ENCODE measurements at regions not wholly inside any gene's neighbourhood (a gene's known extent, or its start where the extent isn't known, plus 50 kb on each side); places are given as distances from the start of the nearest gene placed in this dataset.

DNA sequence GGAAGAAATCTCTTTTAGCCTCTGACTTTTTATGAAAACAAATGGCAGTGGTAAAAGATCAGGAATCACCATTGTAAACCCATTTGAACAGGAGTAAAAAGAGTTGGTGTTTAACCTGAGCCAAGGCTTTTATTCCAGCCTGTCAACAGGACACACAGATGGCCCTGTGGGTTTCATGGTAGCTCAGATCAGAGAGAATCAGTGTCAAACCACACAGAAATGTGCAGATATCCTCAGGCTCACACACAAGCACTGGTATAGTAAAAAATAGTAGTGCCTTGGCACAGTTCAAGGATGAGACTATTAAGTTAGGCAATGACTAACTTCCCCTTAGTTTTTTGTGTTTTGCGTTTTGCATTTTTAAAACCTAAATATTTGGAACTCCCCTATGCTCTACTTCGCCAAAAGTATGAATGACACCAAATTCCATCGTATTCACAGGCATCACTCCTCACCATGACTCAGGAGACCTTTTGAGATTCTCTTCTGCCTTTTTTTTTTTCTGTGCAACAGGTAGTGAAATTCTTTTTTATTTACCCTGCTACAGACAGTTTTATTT, 1200.0 kb downstream of the CDH11 start:
- no peak overlapping the region for H2AFZ ChIP-seq (ENCODE audit: low read length)

More for the DNA sequence above, 1200.0 kb downstream of the CDH11 start:
- Histone ChIP-seq H3K4me2 (ENCODE audit: insufficient read depth, insufficient read length, low read length) (no peak overlapping the region), H4K8ac (replicated peaks; ENCODE audit: insufficient read length, low read depth, low read length) (no peak overlapping the region), H3K9me3 (ENCODE audit: control insufficient read depth, low read depth, low read length) (no peaks in the 10 kb centered on the region), H3K4ac (ENCODE audit: low read depth, low read length) (no peak overlapping the region), H3K9ac (ENCODE audit: extremely low read depth, insufficient read length, low read length) (no peak overlapping the region), H2AK5ac (ENCODE audit: insufficient read length, low read length) (no peak overlapping the region), H4K20me1 (ENCODE audit: control insufficient read depth, insufficient read depth, insufficient read length) (no peaks in the 10 kb centered on the region), H2BK120ac (ENCODE audit: low read depth, low read length, poor library complexity, severe bottlenecking) (no peak overlapping the region), H2BK12ac (ENCODE audit: insufficient read length, low read depth, low read length) (no peak overlapping the region), H3K79me2 (ENCODE audit: insufficient read depth, low read length) (no peaks in the 10 kb centered on the region), H2BK20ac (ENCODE audit: low read depth, low read length, poor library complexity, severe bottlenecking) (no peak overlapping the region), H4K91ac (ENCODE audit: insufficient read length, low read depth, low read length) (no peak overlapping the region), H3K27ac (ENCODE audit: insufficient read length, low read depth, low read length) (no peak overlapping the region), H3K18ac (ENCODE audit: insufficient read length, low read depth, low read length) (no peak overlapping the region), H3K14ac (ENCODE audit: insufficient read depth, low read length) (no peak overlapping the region), H3K27me3 (ENCODE audit: insufficient read depth, low read length) (no peaks in the 10 kb centered on the region; the same call in 1 of the 2 replicates), H3K79me1 (ENCODE audit: insufficient read depth, low read depth, low read length, poor library complexity, severe bottlenecking) (no peaks in the 10 kb centered on the region), H3K23ac (ENCODE audit: insufficient read length, low read depth, low read length) (no peak overlapping the region), H3K4me1 (ENCODE audit: insufficient read depth, low read length) (no peaks in the 10 kb centered on the region; the same call in 1 of the 2 replicates), H3K23me2 (ENCODE audit: insufficient read length, low read depth, low read length, poor library complexity, severe bottlenecking) (no peaks in the 10 kb centered on the region), H3K56ac (ENCODE audit: insufficient read length, low read depth, low read length) (no peak overlapping the region), H3T11ph (ENCODE audit: low read length) (no peak overlapping the region), H2BK15ac (ENCODE audit: low read depth, low read length) (no peak overlapping the region), H2BK5ac (ENCODE audit: insufficient read length, low read length) (no peak overlapping the region), H4K5ac (ENCODE audit: insufficient read length, low read depth, low read length) (no peak overlapping the region)
- Mint-ChIP-seq H3K4me1 (peaks cover 17 to 18% of the 10 kb centered on the region in 2 experiments), H3K36me3 (ENCODE audit: insufficient read depth in 1 of 3, low read depth in 3 of 3) (peaks cover 15 to 23% (median 15%) of the 10 kb centered on the region in 3 experiments), H3K27ac (no peak overlapping the region; a peak in 1 of 7 replicates), H3K9me3 (peaks cover 20 to 21% of the 10 kb centered on the region in 2 experiments), H3K27me3 (ENCODE audit: low read depth) (no peaks in the 10 kb centered on the region), H3K4me3 (no peak overlapping the region)
- no CpG with 5 or more reads among the region's 3 CpGs for WGBS (ENCODE audit: extremely low coverage, insufficient read length, low lambda C conversion rate)
- TF ChIP-seq, protein P1, sequence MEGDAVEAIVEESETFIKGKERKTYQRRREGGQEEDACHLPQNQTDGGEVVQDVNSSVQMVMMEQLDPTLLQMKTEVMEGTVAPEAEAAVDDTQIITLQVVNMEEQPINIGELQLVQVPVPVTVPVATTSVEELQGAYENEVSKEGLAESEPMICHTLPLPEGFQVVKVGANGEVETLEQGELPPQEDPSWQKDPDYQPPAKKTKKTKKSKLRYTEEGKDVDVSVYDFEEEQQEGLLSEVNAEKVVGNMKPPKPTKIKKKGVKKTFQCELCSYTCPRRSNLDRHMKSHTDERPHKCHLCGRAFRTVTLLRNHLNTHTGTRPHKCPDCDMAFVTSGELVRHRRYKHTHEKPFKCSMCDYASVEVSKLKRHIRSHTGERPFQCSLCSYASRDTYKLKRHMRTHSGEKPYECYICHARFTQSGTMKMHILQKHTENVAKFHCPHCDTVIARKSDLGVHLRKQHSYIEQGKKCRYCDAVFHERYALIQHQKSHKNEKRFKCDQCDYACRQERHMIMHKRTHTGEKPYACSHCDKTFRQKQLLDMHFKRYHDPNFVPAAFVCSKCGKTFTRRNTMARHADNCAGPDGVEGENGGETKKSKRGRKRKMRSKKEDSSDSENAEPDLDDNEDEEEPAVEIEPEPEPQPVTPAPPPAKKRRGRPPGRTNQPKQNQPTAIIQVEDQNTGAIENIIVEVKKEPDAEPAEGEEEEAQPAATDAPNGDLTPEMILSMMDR (conservative IDR thresholded peaks at IDR 0.05), result no peak
- no peak for DNase-seq

Measured in H9 (cell line).